ENCODE measurements at regions not wholly inside any gene's neighbourhood (a gene's known extent, or its start where the extent isn't known, plus 50 kb on each side); places are given as distances from the start of the nearest gene placed in this dataset.

- peaks cover 7% of the 10 kb centered on the region for H3K9me3 Mint-ChIP-seq (ENCODE audit: unreplicated experiment)
- no peaks in the 10 kb centered on the region for H3K4me1 Mint-ChIP-seq (ENCODE audit: insufficient read depth, unreplicated experiment)
- H3K4me3 Mint-ChIP-seq (ENCODE audit: unreplicated experiment): no peak overlapping the region
- no peak overlapping the region for H3K27ac Mint-ChIP-seq (ENCODE audit: low read depth, unreplicated experiment)
- CTCF ChIA-PET: interaction anchor here (0.7 kb wide), 1 partner anchor 46 kb away, joined by 3 read pairs; no protein-coding TSS in a partner anchor
- no peaks in the 10 kb centered on the region for H3K36me3 Mint-ChIP-seq (ENCODE audit: insufficient read depth, unreplicated experiment)
- BruUV-seq (replicated peaks): no TSS peak
- TF ChIP-seq CTCF (IDR thresholded peaks at IDR 0.05; ENCODE audit: unreplicated experiment): no peak
- DNase-seq (ENCODE audit: unreplicated experiment): no peak
- POLR2A ChIA-PET: no interaction called here
- intact Hi-C loops (cut with micrococcal nuclease): no loop called here
- H3K27me3 Mint-ChIP-seq (ENCODE audit: insufficient read depth, unreplicated experiment): no peaks in the 10 kb centered on the region
These were observed 391.7 kb upstream of the SPTLC3 start for GRCh38 chr20:12617076-12617475.

- BruUV-seq (replicated peaks): no TSS peak
- H3K4me3 Mint-ChIP-seq (ENCODE audit: unreplicated experiment): no peak overlapping the region
- H3K4me1 Mint-ChIP-seq (ENCODE audit: insufficient read depth, unreplicated experiment): no peaks in the 10 kb centered on the region
- no peak overlapping the region for H3K27ac Mint-ChIP-seq (ENCODE audit: low read depth, unreplicated experiment)
- no peak for TF ChIP-seq CTCF (IDR thresholded peaks at IDR 0.05; ENCODE audit: unreplicated experiment)
- no peaks in the 10 kb centered on the region for H3K36me3 Mint-ChIP-seq (ENCODE audit: insufficient read depth, unreplicated experiment)
- no peak for DNase-seq (ENCODE audit: unreplicated experiment)
- peaks cover 16% of the 10 kb centered on the region for H3K9me3 Mint-ChIP-seq (ENCODE audit: unreplicated experiment)
- intact Hi-C loops (cut with micrococcal nuclease): no loop called here
- ChIA-PET CTCF (interaction anchor here (1.1 kb wide), 1 partner anchor 948 kb away, joined by 4 read pairs; no protein-coding TSS in a partner anchor), POLR2A (no interaction called here)
- H3K27me3 Mint-ChIP-seq (ENCODE audit: insufficient read depth, unreplicated experiment): no peaks in the 10 kb centered on the region
These were observed 384.9 kb upstream of the SPTLC3 start for GRCh38 chr20:12623870-12624269.

- ChIA-PET CTCF (no interaction called here), POLR2A (no interaction called here)
- no peak for TF ChIP-seq CTCF (IDR thresholded peaks at IDR 0.05; ENCODE audit: unreplicated experiment)
- DNase-seq (ENCODE audit: unreplicated experiment): no peak
- no peak overlapping the region for H3K27ac Mint-ChIP-seq (ENCODE audit: low read depth, unreplicated experiment)
- no peaks in the 10 kb centered on the region for H3K27me3 Mint-ChIP-seq (ENCODE audit: insufficient read depth, unreplicated experiment)
- H3K9me3 Mint-ChIP-seq (ENCODE audit: unreplicated experiment): peaks cover 12% of the 10 kb centered on the region
- no peak overlapping the region for H3K4me3 Mint-ChIP-seq (ENCODE audit: unreplicated experiment)
- no peaks in the 10 kb centered on the region for H3K36me3 Mint-ChIP-seq (ENCODE audit: insufficient read depth, unreplicated experiment)
- no peaks in the 10 kb centered on the region for H3K4me1 Mint-ChIP-seq (ENCODE audit: insufficient read depth, unreplicated experiment)
- intact Hi-C loops (cut with micrococcal nuclease): no loop called here
- no TSS peak for BruUV-seq (replicated peaks)
These were observed 381.3 kb upstream of the SPTLC3 start for GRCh38 chr20:12627485-12627884.

- BruUV-seq (replicated peaks): no TSS peak
- Mint-ChIP-seq H3K4me1 (ENCODE audit: insufficient read depth, unreplicated experiment) (no peaks in the 10 kb centered on the region), H3K9me3 (ENCODE audit: unreplicated experiment) (no peaks in the 10 kb centered on the region), H3K27ac (ENCODE audit: low read depth, unreplicated experiment) (no peak overlapping the region), H3K4me3 (ENCODE audit: unreplicated experiment) (no peak overlapping the region), H3K27me3 (ENCODE audit: insufficient read depth, unreplicated experiment) (no peaks in the 10 kb centered on the region), H3K36me3 (ENCODE audit: insufficient read depth, unreplicated experiment) (no peaks in the 10 kb centered on the region)
- intact Hi-C loops (cut with micrococcal nuclease): no loop called here
- CTCF ChIA-PET: interaction anchor here (0.7 to 1.0 kb wide), 2 partner anchors 9 to 437 kb away, joined by 3 to 5 read pairs; no protein-coding TSS in a partner anchor
- no peak for TF ChIP-seq CTCF (IDR thresholded peaks at IDR 0.05; ENCODE audit: unreplicated experiment)
- POLR2A ChIA-PET: interaction anchor here (2.6 kb wide), 1 partner anchor 8 kb away, joined by 7 read pairs; no protein-coding TSS in a partner anchor
- DNase-seq (ENCODE audit: unreplicated experiment): no peak
These were observed 370.0 kb upstream of the SPTLC3 start for GRCh38 chr20:12638633-12639312.

All from MCF 10A (cell line).